Stimulated activated CD4-positive, alpha-beta T cell treated with anti-CD3 and anti-CD28 coated beads, Interleukin-15, amount 100 ng/mL, for 48 hours (primary cell): ENCODE measurements at regions not wholly inside any gene's neighbourhood (a gene's known extent, or its start where the extent isn't known, plus 50 kb on each side); places are given as distances from the start of the nearest gene placed in this dataset.
"Not testable (repeated sequence)": the region's sequence is repeated elsewhere in the genome, so short reads cannot be mapped to it uniquely, and the experiment has no call there.

ENCODE experiments used
- DNase-seq, 2 donors: peaks; one replicate each; pipeline ENCODE4 v3.0.0-alpha.2; 2020; ENCODE audit warnings: low read depth in 2 of 2

DNA sequence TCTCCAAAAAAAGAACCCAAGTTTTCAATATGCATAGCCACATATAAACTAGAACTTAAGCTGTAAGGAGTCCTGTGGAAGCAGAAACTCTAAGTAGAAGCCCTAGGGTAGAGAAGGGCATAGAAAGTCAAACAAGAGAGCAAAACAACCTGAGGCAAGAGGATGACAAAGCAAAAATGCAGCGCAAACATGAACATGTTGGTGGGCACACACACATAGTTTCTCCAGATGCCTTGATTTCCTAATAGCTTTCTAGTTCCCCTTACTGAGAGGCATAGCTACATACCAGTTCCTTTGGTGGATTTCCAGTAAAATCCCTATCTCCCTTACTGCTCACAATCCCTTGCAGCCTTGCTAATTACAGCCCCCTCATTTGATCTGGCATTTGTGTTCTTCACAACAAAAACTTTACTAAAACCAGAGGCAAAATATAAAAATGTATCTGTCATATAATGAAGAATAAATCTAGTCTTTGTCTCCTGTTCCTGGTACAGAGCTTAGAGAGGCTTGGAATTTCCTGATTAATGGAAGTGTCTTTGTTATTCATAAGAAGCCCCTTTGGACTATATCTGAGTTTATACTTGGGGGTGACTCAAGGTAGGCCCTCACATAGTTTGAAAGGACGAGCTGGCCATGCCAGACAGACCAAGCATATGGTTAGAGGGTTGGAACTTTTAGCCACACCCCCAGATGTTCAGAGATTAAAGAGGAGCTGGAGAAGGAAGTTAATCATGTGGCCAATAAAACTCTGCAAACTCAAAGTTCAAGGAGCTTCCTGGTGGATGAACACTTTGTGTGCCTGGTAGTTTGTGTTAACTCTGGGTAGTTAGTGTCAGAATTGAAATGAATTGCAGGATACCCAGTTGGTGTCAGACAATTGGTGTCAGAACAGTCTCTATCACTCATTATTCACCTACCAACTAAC, 52.7 kb upstream of the ZCCHC13 start:
- no peak for DNase-seq

- DNase-seq, result no peak
These were observed 53.4 kb upstream of the ZCCHC13 start for GRCh38 chrX:74250574-74250973.

DNA sequence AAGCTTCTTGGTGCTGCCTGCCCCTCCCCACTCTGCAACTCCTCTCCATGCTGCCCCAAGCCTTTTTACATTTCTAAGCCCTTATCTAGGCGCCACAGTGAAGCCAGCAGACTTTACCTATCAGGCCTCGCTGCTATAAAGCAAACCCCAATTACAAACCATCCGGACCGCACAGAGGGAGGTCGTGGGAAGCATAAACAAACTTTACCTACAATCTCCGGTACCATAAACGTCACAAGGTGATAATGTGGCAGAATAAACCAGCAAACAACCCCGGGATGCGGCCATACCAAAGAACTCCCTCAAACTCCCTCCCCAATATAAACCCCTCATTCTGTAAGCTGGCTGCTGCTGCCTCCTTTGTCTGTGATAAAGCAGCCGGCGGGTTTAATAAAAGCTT, 54.0 kb upstream of the ZCCHC13 start:
- no peak for DNase-seq

DNA sequence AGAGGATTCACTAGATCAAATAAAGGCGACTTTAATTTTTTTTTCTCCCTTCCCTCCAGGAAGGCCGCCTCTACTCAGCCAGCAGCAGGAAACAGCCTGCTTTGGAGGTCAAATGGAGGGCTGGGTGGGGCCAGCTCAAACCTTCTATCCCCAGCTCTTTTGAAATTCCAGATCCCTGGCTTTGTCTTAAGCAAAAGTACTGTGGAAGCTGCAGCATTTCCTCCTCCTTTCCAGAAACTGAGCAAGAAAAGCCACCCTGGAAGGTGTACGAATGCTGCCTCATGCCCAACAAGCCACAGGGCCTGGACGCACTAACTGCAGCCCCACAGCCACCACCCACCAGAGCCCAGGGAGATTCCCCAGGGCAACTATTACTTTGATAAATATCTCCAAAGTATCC, 55.1 kb upstream of the ZCCHC13 start:
- no peak for DNase-seq

GRCh38 chrX:74246524-74246923, 57.5 kb upstream of the ZCCHC13 start:
- DNase-seq, result no peak

GRCh38 chrX:74242484-74243138, 61.4 kb upstream of the ZCCHC13 start:
- DNase-seq, result no peak

DNA sequence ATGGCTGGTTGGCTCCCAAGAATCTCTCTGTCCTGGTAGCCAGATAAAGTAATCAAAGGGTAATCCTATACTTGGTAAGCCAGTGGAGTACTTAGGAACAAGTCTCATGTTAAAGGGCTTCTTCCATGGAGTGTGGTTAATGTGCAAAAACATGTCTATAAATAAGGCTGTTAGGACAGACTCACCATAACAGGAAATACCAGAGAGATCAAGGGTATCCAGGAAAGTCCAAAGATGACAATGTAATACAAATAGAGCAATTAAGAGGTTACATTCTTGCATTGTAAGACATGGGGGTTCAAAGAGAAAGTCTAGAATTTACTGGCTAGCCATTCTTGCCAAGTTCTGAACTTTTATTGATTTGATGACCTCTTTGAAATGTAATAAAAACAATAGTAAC, 61.9 kb upstream of the ZCCHC13 start:
- DNase-seq, result no peak

GRCh38 chrX:74238771-74239170, 65.2 kb upstream of the ZCCHC13 start:
- DNase-seq, result no peak

GRCh38 chrX:74234818-74235217, 69.2 kb upstream of the ZCCHC13 start:
- DNase-seq, result no peak

- no peak for DNase-seq
These were observed 71.1 kb upstream of the ZCCHC13 start for GRCh38 chrX:74232859-74233258.

DNA sequence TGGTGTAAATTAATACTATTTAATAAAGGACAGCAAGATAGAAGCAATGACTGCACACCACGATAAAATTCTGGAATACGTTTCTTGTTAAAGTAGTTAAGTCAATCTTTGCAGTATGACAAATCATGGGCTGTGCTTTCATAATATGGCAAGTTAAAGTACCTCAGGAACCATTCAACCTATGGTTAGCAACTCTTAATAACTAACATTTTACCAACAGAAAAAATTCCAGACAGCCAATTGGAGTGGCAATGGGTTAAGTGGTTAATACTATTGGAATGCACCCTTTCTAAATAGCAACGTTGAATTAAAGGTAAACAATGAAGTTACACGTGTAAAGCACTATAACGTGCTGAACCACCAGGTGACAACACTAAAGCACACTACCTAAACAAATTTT, 72.4 kb upstream of the ZCCHC13 start:
- DNase-seq, result no peak

DNA sequence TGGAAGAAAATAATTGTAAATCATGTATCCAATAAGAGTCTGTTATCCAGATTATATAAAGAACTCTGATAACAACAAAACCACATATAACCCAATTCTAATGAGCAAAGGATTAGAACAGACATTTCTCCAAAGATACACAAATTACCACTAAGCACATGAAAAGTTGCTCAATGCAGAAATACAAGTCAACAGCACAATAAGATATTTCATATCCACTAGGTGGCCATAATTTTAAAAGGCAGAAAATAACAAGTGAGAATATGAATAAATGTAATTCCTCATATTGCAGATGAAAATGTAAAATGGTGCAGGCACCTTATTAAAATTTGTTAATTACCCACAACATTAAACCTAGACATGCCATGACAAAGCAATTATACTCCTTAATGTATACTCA, 73.9 kb upstream of the ZCCHC13 start:
- DNase-seq, result no peak

DNA sequence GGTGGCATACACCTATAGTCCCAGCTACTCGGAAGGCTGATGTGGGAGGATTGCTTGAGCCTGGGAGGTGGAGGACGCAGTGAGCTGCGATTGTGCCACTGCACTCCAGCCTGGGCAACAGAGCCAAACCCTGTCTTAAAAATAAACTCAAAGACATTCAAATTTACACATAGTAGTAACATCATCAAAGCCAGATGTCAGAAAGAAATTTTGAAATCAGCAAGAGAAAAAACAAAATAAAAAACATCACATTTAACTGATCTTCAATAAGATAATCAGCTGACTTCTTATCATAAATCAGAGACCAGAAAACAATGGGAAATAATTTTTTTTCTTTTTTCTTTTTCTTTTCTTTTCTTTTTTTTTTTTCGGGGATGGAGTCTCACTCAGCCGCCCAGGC, 78.9 kb upstream of the ZCCHC13 start:
- DNase-seq, result no peak

DNA sequence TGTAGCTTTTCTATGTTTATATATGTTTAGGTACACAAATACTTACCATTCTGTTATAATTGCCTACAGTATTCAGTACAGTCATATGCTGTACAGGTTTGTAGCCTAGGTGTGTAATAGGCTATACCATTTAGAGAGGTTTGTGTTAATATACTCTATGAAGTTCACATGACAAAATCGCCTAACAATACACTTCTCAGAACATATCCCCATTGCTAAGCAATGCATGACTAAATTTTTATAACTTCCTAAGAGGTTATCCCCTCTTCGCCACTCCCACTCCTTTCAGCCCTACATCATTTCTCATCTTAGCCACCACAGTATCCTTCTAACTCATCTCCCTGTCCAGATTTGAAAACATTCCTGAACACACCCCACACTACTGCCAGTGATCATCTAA, 83.7 kb upstream of the ZCCHC13 start:
- DNase-seq, result no peak

- no peak for DNase-seq
These were observed 85.1 kb upstream of the ZCCHC13 start for GRCh38 chrX:74218895-74219294.

DNA sequence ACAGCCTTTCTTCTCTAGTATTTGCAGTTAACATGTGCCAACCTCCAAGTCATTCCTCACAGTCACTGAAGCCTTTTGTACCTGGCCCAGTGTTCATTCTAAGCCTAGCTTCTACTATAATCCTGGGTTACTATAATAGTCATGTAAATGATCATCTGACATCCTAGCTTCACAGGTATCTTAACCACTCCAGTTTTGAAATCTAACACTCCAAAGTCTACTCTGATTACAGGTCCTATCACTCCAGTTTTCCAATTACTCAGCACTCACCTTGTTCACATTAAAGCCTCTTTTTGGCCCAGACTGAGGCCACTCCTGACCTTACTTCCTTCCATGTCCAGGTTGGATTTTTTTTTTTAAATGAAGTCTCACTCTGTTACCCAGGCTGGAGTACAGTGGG, 87.6 kb upstream of the ZCCHC13 start:
- DNase-seq, result no peak

DNA sequence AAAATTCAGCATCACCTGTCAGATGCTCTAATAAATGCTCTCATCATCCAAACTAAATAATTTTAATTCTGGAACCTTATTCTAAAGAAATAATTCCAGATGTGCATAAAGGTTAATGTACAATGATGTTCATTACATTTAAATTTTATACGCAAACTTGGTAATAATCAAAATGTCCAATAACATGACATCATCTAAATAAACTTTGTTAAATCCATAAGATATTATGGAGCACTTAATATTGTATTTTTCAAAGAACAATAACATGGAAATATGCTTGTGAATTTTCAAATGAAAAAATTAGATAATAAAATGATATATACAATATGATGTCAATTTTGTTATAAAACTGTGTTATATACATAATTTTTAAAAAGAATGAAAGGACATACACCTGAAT, 92.1 kb upstream of the ZCCHC13 start:
- DNase-seq, result no peak

DNA sequence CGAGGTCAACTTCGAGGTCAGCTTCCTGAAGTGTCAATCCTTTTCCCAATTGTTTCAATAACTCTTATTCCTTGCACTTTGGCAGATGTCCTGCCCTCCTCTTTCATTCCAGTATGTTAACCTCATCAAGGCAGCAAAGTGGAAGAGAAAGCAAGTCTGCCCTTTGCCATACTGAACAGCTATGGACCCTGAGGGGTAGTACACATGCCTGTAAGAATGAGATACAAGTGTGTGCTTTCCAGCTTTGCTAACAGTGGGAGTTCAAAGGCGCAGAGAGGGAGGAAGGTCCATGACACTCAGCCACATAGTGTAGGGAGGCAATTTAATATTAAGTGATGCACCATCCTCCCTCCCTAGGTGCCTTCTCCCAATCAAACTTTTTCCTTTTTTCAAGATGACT, 96.4 kb upstream of the ZCCHC13 start:
- no peak for DNase-seq

DNA sequence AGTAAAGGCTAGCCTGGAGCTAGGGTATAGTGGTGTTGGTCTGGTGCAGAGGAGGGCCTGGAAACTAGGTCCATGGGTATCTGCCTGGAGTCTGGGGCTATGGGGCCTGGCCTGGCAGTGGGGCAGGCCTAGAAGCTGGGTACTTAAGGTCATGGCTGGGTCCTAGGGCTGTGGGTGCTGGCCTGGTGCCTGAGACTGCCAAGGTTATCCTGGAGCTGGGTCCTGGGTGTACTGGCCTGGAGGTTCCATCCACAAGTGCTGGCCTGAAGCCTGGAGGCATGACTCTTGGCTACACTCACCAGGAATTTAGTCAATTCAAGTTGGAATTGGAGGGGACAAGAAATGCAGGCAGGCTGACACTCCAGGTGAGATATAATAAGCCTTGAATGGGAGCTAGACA, 108.4 kb upstream of the ZCCHC13 start:
- no peak for DNase-seq

GRCh38 chrX:74195120-74195519, 108.9 kb upstream of the ZCCHC13 start:
- no peak for DNase-seq

- DNase-seq, result no peak
These were observed 116.8 kb upstream of the ZCCHC13 start for GRCh38 chrX:74187211-74187610.

DNA sequence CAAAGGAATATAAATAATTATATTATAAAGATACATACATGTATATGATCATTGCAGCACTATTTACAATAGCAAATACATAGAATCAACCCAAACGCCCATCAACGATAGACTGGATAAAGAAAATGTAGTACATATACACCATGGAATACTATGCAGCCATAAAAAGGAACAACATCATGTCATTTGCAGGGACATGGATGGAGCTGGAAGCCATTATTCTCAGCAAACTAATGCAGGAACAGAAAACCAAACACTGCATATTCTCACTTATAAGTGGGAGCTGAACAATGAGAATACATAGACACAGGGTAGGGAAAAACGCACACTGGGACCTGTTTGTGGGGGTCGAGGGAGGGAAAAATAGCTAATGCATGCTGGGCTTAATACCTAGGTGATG, 120.9 kb upstream of the ZCCHC13 start:
- not testable (repeated sequence) for DNase-seq

GRCh38 chrX:74181976-74182375, 122.0 kb upstream of the ZCCHC13 start:
- DNase-seq, result not testable (repeated sequence)
